Fibroblast of mammary gland (primary cell): ENCODE measurements at regions not wholly inside any gene's neighbourhood (a gene's known extent, or its start where the extent isn't known, plus 50 kb on each side); places are given as distances from the start of the nearest gene placed in this dataset.

Experiments used
- DNase-seq: peaks from one replicate; pipeline ENCODE4 v3.0.0-alpha.2; 2010; ENCODE audit warnings: low read depth
- H3K4me3 ChIP-seq: 2 replicates; pipeline ENCODE4 v1.5.1; 2011; ENCODE audit warnings: low read depth, mild to moderate bottlenecking, low read length, moderate library complexity; ENCODE audit not compliant: control insufficient read depth
- TF ChIP-seq, protein P1 (sequence below): conservative IDR thresholded peaks from 2 replicates; pipeline ENCODE4 v1.5.1; 2011; ENCODE audit warnings: low read depth, low read length, inconsistent platforms; ENCODE audit not compliant: control insufficient read depth, insufficient read depth

DNA sequence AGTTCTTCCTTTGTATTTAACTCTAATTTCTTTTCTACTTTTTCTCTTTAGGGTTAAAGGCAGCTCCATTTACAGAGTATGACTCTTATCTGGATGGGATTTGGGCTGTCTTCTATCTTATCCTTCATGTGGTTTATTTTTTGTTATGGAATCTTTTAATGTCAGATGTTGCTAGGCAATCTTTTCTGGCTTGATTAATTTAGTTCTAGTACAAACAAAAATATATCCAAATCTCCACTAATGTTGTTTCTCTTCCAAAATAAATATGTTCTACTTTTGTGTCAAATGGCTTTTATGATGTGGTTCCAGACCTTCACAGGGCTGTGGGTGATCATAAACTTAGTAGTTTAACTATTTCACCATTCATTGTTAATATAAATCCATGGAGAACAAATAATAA is 246.9 kb downstream of the AHR start:
- H3K4me3 ChIP-seq = no peak overlapping the region
- TF ChIP-seq, protein P1, sequence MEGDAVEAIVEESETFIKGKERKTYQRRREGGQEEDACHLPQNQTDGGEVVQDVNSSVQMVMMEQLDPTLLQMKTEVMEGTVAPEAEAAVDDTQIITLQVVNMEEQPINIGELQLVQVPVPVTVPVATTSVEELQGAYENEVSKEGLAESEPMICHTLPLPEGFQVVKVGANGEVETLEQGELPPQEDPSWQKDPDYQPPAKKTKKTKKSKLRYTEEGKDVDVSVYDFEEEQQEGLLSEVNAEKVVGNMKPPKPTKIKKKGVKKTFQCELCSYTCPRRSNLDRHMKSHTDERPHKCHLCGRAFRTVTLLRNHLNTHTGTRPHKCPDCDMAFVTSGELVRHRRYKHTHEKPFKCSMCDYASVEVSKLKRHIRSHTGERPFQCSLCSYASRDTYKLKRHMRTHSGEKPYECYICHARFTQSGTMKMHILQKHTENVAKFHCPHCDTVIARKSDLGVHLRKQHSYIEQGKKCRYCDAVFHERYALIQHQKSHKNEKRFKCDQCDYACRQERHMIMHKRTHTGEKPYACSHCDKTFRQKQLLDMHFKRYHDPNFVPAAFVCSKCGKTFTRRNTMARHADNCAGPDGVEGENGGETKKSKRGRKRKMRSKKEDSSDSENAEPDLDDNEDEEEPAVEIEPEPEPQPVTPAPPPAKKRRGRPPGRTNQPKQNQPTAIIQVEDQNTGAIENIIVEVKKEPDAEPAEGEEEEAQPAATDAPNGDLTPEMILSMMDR = no peak
- no peak for DNase-seq

DNA sequence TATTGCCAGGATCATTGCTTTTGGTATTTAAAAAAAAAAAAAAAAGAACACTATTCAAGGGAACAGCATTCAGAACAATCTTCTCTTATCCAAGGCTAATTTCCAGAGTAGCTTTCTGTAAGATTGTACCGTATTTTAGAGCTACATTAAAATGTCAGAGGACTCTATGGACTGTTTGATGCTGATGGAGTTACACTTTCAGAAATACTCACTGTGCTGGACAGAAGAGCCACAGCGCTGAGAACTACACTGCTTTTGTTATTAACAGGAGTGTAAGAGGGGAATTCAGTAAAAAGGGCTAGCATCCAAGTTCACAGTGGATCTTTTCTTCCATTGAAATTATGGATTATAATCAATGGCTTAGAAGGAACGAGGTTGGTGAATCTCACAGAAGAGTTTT is 247.7 kb downstream of the AHR start:
- DNase-seq = no peak
- no peak overlapping the region for H3K4me3 ChIP-seq
- TF ChIP-seq, protein P1 = no peak

DNA sequence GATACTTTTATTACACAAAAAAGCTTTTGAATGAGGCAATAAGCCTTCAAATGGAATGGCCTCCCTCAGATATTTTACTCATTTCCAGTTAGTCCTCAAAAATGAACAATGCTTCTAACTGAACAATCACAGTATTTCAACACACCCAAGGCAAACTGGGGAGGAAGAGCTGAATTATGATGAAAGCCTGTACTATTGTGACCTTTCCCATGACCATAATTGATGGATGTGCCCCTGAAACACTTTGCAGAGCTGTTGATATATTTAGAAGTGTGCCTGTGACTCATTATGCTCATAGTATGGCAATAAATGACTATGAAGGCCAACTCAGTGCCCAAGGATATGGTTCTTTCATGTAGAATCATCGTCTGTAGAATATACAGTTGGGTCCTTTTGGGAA is 248.1 kb downstream of the AHR start:
- peak; percentile 98 for DNase-seq

DNA sequence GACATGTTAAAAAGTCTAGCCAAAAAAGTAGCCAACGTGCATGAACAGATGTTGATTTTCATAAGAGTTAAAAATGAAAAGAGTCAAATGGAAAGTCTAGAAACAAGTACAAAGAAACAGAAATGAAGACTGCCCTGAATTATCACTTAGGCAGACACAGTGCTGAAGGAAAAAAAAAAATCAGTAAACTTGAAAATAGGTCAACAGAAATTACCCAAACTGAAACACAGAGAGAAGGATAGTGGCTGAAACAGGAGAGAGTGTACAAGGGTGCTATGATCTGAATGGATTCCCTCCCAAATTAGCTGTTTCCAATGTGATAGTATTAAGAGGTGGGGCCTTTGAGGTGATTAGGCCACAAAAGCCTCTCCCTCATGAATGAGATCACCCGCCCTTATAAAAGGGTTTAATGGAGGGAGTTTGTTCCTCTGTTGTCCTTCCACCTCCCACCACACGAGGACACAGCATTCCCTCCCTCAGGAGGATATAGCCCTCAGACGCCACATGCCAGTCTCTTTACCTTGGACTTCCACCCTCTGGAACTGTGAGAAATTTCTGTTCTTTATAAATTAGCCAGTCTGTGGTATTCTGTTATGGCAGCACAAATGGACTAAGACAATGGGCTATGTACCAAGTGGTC is 249.7 kb downstream of the AHR start:
- H3K4me3 ChIP-seq = no peak overlapping the region
- DNase-seq = no peak
- TF ChIP-seq, protein P1 = no peak

More for the DNA sequence above, 248.1 kb downstream of the AHR start:
- H3K4me3 ChIP-seq = no peak overlapping the region
- TF ChIP-seq, protein P1 = no peak

DNA sequence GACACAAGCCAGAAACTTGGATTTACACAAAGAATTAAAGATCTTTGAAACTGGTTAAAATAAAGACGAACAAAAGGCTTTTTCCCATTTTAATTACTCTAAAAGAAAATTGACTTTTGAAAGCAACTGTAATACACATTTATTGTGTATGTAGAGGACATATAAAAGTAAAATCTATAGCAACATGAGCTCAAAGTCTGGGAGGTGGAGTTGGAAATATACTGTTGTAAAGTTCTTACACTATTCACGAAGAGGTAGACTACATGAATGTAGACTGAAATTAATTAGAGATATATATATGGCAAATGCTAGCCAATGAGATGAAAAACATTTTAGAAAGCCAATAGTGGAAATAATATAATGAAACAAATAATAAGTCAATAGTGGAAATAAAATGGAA is 251.0 kb downstream of the AHR start:
- TF ChIP-seq, protein P1 = no peak
- no peak overlapping the region for H3K4me3 ChIP-seq
- DNase-seq = no peak

DNA sequence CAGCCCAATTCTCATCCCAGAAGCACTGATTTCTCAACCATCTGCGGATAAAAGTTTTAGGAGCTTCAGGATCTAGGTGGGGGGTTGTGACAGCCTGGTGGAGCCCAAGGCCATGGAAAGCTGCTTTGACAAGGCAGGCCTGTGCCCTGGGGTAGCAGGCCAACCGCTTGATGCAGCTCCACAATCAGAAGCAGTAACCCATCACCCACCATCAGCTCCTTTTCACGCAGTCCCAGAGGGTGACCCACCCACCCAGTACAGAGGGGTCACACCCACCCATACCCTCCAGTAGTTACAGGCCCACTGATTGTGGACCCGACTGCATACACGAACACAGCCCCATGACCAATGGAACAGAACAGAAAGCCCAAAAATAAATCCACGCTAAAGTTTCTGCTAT is 253.9 kb downstream of the AHR start:
- TF ChIP-seq, protein P1 = no peak

DNA sequence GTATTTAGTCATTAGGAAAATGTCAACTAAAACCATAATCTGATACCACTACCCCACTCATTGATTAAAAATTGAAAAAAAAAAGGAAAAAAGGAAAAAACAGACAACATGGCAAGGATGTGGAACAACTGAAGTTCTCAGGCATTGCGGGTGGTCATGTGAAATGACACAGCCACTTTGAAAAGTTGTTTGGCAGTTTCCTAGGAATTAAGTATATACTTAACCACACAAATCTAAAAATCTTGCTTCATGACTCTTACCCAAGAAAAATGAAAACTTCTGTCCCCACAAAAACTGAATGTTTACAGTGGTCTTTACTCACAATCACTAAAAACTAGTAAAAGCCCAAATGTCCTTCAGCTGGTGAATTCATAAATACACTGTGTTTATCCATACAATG is 254.5 kb downstream of the AHR start:
- no peak overlapping the region for H3K4me3 ChIP-seq
- DNase-seq = peak; percentile 38
- TF ChIP-seq, protein P1 = no peak

More for the DNA sequence above, 253.9 kb downstream of the AHR start:
- no peak for DNase-seq
- H3K4me3 ChIP-seq = no peak overlapping the region
